PC-9 (cell line): ENCODE measurements at regions not wholly inside any gene's neighbourhood (a gene's known extent, or its start where the extent isn't known, plus 50 kb on each side); places are given as distances from the start of the nearest gene placed in this dataset.

Experiments used
- BruUV-seq: library from RNA; stranded (reverse); fragments of 400-500 nt; replicated peaks from 2 replicates; lab custom pipeline; 2021; lab: Mats Ljungman, UMichigan
- CTCF ChIA-PET: fragments of 300-600 bp; sonication (Branson Sonifier 250); formaldehyde crosslinking; loops from one replicate; lab custom pipeline; 2022; ENCODE audit warnings: antibody characterized with exemption; lab: Charles Lee
- POLR2A ChIA-PET: fragments of 300-600 bp; sonication (Branson Sonifier 250); formaldehyde crosslinking; loops from one replicate; lab custom pipeline; 2022; ENCODE audit warnings: antibody characterized with exemption; ENCODE audit not compliant: unreplicated experiment; lab: Charles Lee
- DNase-seq, 2 experiments: peaks; one replicate each; pipeline versions ENCODE4 v3.0.0 to v3.0.0-alpha.2; 2015 to 2022; ENCODE audit warnings: mixed read lengths in 1 of 2
- H2AFZ ChIP-seq: fragments of 200-600 bp; sonication (generic); 2 replicates; pipeline ENCODE4 v1.8.1; 2017; ENCODE audit warnings: antibody characterized with exemption
- H3F3A ChIP-seq: fragments of 200-600 bp; sonication (generic); 2 replicates; pipeline ENCODE4 v1.8.1; 2017; ENCODE audit warnings: antibody characterized with exemption, mild to moderate bottlenecking, low read depth; ENCODE audit not compliant: insufficient read depth
- H3K27ac ChIP-seq: fragments of 200-600 bp; sonication (generic); 2 replicates; pipeline ENCODE4 v1.6.1; 2016; ENCODE audit warnings: mixed run types
- H3K27me3 ChIP-seq: fragments of 200-600 bp; sonication (generic); 2 replicates; pipeline ENCODE4 v1.6.1; 2016; ENCODE audit warnings: low read depth, mixed run types; ENCODE audit not compliant: insufficient read depth
- H3K36me3 ChIP-seq: fragments of 200-600 bp; sonication (generic); 2 replicates; pipeline ENCODE4 v1.6.1; 2016; ENCODE audit warnings: low read depth, mixed run types
- H3K4me1 ChIP-seq: fragments of 200-600 bp; sonication (generic); replicated peaks from 2 replicates; pipeline ENCODE4 v1.6.1; 2016; ENCODE audit warnings: mixed run types; ENCODE audit not compliant: insufficient read depth
- H3K4me2 ChIP-seq: fragments of 200-600 bp; sonication (generic); 2 replicates; pipeline ENCODE4 v1.6.1; 2017; ENCODE audit warnings: mixed run types
- H3K4me3 ChIP-seq: fragments of 200-600 bp; sonication (generic); 2 replicates; pipeline ENCODE4 v1.6.1; 2016; ENCODE audit warnings: mixed run types
- H3K79me2 ChIP-seq: fragments of 200-600 bp; sonication (generic); 2 replicates; pipeline ENCODE4 v1.6.1; 2017; ENCODE audit warnings: low read depth, mixed run types
- H3K9me2 ChIP-seq: fragments of 200-600 bp; sonication (generic); 2 replicates; pipeline ENCODE4 v1.8.1; 2017; ENCODE audit warnings: mild to moderate bottlenecking; ENCODE audit not compliant: insufficient read depth
- H3K9me3 ChIP-seq: fragments of 200-600 bp; sonication (generic); 2 replicates; pipeline ENCODE4 v1.8.1; 2016; ENCODE audit warnings: low read depth; ENCODE audit not compliant: insufficient read depth
- H4K20me1 ChIP-seq: fragments of 200-600 bp; sonication (generic); 2 replicates; pipeline ENCODE4 v1.8.1; 2017; ENCODE audit not compliant: insufficient read depth
- EZH2 ChIP-seq: fragments of 200-600 bp; sonication (generic); IDR thresholded peaks from 2 replicates; pipeline ENCODE4 v1.8.0; 2017; ENCODE audit warnings: antibody characterized with exemption, low read depth
- intact Hi-C: fragments of 100-400 bp; cut with micrococcal nuclease; formaldehyde crosslinking; loops from one replicate; pipeline ENCODE4 v1.10.0; 2022; ENCODE audit not compliant: unreplicated experiment
- TF ChIP-seq, protein P1 (sequence below): fragments of 200-600 bp; sonication (generic); conservative IDR thresholded peaks from 2 replicates; pipeline ENCODE4 v1.6.1; 2017; ENCODE audit warnings: mixed run types, antibody characterized with exemption, mild to moderate bottlenecking, moderate library complexity

DNA sequence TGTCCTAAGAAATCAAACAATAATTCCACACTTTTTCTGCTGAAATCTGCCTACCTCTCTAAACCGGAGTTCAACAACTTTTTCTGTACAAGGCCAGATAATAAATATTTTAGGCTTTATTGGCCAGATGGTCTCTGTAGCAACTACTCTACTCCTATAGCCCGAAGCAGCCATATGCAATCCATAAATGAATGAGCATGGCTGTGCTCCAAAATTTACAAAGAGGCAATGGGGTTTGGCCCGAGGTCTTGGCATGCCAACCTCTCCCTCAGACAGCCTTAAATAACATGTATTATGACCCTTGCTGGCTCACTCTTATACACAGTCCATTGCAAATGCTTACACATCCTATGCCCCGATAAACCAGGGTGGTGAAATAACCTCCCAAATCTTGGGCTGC lies 98.6 kb upstream of the GPM6A start:
- no peaks in the 10 kb centered on the region for H3K4me1 ChIP-seq
- no peaks in the 10 kb centered on the region for H3K9me3 ChIP-seq
- H3K27me3 ChIP-seq: no peaks in the 10 kb centered on the region
- H3K4me3 ChIP-seq: no peak overlapping the region
- H3K79me2 ChIP-seq: no peaks in the 10 kb centered on the region
- no peaks in the 10 kb centered on the region for H3F3A ChIP-seq
- no TSS peak for BruUV-seq
- no peak overlapping the region for H2AFZ ChIP-seq
- CTCF ChIA-PET: no interaction called here
- no peaks in the 10 kb centered on the region for H3K9me2 ChIP-seq
- no peaks in the 10 kb centered on the region for H3K36me3 ChIP-seq
- intact Hi-C loops: no loop called here
- DNase-seq: no peak
- no peak overlapping the region for H3K4me2 ChIP-seq
- no peak overlapping the region for H3K27ac ChIP-seq
- no peaks in the 10 kb centered on the region for H4K20me1 ChIP-seq
- POLR2A ChIA-PET: no interaction called here
- TF ChIP-seq, protein P1, sequence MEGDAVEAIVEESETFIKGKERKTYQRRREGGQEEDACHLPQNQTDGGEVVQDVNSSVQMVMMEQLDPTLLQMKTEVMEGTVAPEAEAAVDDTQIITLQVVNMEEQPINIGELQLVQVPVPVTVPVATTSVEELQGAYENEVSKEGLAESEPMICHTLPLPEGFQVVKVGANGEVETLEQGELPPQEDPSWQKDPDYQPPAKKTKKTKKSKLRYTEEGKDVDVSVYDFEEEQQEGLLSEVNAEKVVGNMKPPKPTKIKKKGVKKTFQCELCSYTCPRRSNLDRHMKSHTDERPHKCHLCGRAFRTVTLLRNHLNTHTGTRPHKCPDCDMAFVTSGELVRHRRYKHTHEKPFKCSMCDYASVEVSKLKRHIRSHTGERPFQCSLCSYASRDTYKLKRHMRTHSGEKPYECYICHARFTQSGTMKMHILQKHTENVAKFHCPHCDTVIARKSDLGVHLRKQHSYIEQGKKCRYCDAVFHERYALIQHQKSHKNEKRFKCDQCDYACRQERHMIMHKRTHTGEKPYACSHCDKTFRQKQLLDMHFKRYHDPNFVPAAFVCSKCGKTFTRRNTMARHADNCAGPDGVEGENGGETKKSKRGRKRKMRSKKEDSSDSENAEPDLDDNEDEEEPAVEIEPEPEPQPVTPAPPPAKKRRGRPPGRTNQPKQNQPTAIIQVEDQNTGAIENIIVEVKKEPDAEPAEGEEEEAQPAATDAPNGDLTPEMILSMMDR: no peak
- no peak for TF ChIP-seq EZH2

DNA sequence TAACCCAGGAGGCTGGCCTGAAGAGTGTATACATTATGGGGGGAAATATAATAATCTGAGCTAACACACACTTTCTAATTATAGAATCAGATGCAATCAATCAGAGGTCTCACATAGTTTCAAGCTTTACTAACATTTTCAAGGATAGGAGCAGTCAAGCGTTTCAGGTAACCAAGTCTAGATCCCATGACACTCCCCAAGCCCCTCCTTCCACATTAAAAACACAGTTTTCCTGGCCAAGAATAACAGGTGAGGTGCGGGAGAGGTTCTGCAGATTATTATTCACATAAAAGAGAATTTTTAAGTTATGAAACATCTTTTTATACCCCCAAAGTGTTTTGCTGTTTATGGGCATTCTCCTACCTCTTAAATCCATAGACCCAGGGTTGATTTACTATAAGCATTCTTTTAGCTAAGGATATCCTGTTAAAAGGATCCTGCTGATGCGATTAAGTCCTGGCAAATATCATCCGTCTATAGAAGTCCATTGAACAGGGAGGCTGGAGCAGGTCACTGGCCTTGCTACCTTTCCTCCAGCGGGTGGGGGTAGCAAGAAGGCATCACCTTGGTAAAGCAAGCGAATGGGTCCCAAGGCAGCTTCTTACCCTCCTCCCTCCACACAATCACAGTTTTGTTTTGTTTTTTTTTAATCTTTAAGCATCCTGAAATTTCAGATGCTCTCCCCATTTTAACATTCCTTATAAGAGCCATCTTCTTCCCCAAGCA lies 104.7 kb upstream of the GPM6A start:
- ChIA-PET CTCF (no interaction called here), POLR2A (no interaction called here)
- no peak overlapping the region for H3K4me2 ChIP-seq
- H3K9me3 ChIP-seq: no peaks in the 10 kb centered on the region
- no peak overlapping the region for H3K4me3 ChIP-seq
- no peaks in the 10 kb centered on the region for H3F3A ChIP-seq
- no peak for DNase-seq
- TF ChIP-seq EZH2: no peak
- TF ChIP-seq, protein P1: no peak
- H3K9me2 ChIP-seq: no peaks in the 10 kb centered on the region
- intact Hi-C loops: no loop called here
- H3K4me1 ChIP-seq: no peaks in the 10 kb centered on the region
- no peaks in the 10 kb centered on the region for H3K36me3 ChIP-seq
- BruUV-seq: no TSS peak
- H4K20me1 ChIP-seq: no peaks in the 10 kb centered on the region
- no peak overlapping the region for H3K27ac ChIP-seq
- no peak overlapping the region for H2AFZ ChIP-seq
- no peaks in the 10 kb centered on the region for H3K79me2 ChIP-seq
- H3K27me3 ChIP-seq: no peaks in the 10 kb centered on the region

- no peak overlapping the region for H3K4me3 ChIP-seq
- no peaks in the 10 kb centered on the region for H3K27me3 ChIP-seq
- TF ChIP-seq, protein P1: no peak
- no peak for TF ChIP-seq EZH2
- no peaks in the 10 kb centered on the region for H3K9me2 ChIP-seq
- intact Hi-C loops: no loop called here
- H3K4me2 ChIP-seq: no peak overlapping the region
- H3K79me2 ChIP-seq: no peaks in the 10 kb centered on the region
- ChIA-PET CTCF (no interaction called here), POLR2A (no interaction called here)
- no peaks in the 10 kb centered on the region for H3K9me3 ChIP-seq
- BruUV-seq: no TSS peak
- no peaks in the 10 kb centered on the region for H3F3A ChIP-seq
- H4K20me1 ChIP-seq: no peaks in the 10 kb centered on the region
- no peak overlapping the region for H3K27ac ChIP-seq
- H3K36me3 ChIP-seq: no peaks in the 10 kb centered on the region
- no peak overlapping the region for H2AFZ ChIP-seq
- DNase-seq: no peak
- H3K4me1 ChIP-seq: no peaks in the 10 kb centered on the region
These were observed 115.1 kb upstream of the GPM6A start for GRCh38 chr4:175927121-175927520.
